GM12892 (cell line): ENCODE measurements at regions not wholly inside any gene's neighbourhood (a gene's known extent, or its start where the extent isn't known, plus 50 kb on each side); places are given as distances from the start of the nearest gene placed in this dataset.

ENCODE experiments used
- POLR2A ChIP-seq: IDR thresholded peaks from 2 replicates; pipeline ENCODE4 v1.6.1; 2011; ENCODE audit warnings: low read depth, low read length, control low read depth
- POLR2AphosphoS5 ChIP-seq: IDR thresholded peaks from 2 replicates; pipeline ENCODE4 v1.6.1; 2011; ENCODE audit warnings: low read depth, low read length, control low read depth
- TAF1 ChIP-seq: IDR thresholded peaks from 2 replicates; pipeline ENCODE4 v1.6.1; 2011; ENCODE audit warnings: low read depth, mild to moderate bottlenecking, control low read depth, low read length, borderline replicate concordance

DNA sequence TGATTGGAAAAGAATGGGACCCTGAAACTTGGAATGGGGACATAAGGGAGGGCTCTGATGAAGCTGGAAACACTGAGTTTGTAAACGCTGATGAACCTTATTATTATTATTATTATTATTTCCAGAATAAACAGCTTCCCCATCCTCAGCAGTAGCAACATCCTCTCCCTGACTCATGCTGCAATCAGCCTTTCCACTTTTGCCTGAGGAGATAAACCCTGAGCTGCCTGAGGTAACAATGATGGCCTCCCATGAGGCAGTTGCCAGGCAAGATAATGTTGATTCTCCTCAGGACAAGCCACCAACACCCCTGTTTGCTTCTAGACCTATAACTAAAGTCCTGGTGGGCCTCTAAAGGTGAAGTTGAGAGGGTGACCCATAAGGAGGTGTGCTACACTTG is 139.2 kb upstream of the ATP10B start:
- TF ChIP-seq POLR2A (no peak), POLR2AphosphoS5 (no peak), TAF1 (no peak)
